ENCODE measurements at regions not wholly inside any gene's neighbourhood (a gene's known extent, or its start where the extent isn't known, plus 50 kb on each side); places are given as distances from the start of the nearest gene placed in this dataset.
"Not testable (repeated sequence)": the region's sequence is repeated elsewhere in the genome, so short reads cannot be mapped to it uniquely, and the experiment has no call there.

DNA sequence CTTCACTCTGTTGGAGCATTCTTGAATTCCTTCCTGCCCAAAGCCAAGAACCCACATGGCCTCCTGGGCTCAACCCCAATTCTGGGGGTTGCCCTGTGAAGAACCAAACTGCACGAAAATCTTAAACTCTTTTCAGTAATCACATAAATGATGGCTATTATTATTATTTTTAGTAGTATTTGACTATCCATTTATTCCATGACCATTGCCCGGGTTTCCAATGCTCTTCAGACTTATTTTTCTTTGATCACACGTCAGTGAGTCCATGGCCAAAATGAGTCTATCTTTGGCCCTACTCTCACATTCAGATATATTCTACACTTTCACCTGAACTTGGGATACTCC, 185.9 kb downstream of the AVL9 start:
- DNase-seq (ENCODE audit: low read depth): no peak

DNA sequence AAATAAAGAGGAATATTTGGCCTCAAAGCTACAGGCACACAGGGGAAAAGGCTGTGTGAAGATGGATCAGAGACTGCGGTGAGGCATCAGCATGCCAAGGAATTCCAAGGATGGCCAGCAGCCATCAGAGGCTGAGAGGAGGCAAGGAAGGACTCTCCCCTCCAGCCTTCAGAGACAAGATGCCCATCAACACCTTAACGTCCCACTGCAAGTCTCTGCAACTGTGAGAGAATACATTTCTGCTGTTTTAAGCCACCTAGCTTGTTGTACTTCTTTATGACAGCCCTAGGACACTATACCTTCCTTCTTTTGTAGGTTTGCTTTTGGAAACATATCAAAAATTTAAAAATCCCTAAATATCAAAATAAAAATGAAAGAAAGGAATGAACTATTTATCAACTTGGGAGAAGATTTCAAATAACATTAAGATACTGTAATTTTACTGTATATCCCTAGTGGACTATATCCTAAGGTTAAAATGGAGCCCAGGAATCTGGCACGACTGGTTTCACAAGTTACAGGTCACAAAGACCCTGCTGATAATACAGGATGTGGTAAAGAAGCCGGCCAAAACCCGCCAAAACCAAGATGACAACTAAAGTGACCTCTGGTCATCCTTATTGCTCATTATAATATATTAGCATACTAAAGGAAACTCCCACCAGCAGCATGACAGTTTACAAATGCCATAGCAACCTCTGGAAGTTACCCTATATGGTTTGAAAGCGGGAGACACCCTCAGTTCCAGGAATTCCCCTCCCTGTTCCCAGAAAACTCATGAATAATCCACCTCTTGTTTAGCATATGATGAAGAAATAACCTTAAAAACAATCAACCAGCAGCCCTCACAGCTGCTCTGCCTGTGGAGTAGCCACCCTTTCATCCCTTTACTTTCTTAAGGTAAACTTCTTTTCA, 185.2 kb downstream of the AVL9 start:
- no peak for DNase-seq (ENCODE audit: low read depth)

DNA sequence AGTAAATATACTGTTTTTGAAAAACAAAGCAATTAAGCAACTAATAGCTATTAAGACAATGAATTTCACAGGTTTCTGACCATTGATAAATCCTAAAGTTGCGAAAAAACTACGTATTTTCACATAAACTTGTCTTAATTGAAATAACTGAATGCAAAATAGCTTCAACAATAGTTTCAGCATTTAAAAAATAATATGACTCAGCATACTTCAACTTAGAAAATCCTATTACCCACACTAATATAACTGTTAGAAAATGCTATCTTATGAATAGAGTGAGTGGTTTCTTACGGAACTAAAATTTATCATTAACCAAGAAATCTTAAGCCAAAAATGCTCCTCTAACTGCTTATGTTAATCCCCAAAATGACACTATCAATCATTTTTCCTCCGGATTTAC, 183.9 kb downstream of the AVL9 start:
- DNase-seq (ENCODE audit: low read depth): no peak

DNA sequence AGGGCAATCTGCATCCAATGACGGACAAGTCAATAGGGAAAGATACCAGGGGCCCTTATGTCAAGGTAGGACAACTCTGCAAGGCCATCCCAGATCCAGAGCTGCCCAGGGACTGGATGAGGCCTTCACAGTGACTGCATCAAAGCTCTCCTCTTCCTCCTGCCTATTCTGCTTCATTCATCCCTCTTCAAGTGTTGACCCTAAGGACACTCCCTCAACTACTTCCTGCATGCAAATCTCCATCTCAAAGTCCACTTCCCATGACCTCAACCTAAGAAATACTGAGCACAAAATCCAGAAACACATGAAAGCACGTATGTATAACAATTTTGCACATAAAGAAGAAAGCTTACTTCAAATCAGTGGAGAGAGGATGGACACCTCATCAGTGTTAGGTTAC, 182.3 kb downstream of the AVL9 start:
- DNase-seq (ENCODE audit: low read depth): no peak

DNA sequence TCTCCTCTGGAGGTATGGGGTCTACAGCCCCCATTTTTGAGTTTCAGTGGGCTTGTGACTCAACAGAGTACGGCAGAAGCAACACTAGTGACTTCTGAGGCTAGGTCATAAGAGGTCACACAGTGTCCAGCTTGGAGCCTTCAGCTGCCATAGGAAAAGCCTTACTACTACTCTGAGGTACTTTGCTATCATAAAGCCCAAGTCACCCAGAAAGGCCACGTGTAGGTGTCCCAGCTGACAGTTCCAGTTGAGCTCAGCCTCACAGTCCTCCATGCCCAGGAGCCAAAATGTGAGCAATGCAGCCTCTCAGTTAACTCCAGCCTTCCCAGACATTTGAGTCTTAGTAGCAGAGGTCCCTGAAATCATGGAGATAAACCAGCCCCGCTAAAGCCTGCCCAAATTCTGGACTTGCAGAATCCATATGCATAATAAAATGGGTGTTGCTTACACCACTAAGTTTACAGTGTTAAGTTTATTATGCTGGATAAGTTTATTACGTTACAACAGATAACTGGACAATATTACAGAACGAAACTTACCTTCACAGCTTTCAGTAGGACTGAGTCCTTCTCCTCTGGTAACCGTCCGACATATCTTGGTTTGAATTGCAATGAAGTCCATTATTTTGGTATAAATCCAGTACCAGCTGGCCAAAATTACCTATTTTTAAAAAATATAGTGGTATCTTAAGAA, 181.1 kb downstream of the AVL9 start:
- no peak for DNase-seq (ENCODE audit: low read depth)

DNA sequence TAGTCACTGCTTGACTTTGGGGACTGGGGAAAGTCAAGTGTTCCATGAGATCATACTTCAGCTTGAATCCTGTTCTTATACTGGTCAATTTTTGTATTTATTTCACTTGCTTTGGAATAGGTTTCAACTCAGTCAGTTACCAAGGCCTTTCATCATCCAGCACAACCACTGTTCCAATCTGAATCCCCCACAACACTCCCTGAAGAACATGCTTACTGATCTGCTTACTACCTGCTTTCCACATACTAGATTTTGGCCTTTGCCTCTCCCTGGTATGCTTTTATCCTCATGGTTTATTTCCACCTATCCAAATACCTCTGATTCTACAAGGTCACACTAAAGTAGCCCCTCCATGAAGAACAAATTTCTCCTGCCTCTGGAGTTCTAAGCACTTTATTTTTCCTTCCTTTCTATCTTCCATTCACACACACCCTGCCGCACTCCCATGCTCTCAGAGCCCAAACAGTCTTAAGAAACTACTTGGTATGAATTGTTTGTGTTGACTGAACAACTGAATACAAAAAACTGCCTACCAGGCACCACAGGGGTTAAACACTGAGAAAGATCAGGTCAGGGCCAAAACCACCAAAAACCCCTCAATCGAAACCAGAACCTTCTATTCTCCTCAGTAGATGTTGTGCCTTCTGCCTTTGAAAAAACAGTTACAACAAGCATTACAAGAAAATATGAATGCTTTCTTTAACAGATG, 178.1 kb downstream of the AVL9 start:
- DNase-seq (ENCODE audit: low read depth): no peak

DNA sequence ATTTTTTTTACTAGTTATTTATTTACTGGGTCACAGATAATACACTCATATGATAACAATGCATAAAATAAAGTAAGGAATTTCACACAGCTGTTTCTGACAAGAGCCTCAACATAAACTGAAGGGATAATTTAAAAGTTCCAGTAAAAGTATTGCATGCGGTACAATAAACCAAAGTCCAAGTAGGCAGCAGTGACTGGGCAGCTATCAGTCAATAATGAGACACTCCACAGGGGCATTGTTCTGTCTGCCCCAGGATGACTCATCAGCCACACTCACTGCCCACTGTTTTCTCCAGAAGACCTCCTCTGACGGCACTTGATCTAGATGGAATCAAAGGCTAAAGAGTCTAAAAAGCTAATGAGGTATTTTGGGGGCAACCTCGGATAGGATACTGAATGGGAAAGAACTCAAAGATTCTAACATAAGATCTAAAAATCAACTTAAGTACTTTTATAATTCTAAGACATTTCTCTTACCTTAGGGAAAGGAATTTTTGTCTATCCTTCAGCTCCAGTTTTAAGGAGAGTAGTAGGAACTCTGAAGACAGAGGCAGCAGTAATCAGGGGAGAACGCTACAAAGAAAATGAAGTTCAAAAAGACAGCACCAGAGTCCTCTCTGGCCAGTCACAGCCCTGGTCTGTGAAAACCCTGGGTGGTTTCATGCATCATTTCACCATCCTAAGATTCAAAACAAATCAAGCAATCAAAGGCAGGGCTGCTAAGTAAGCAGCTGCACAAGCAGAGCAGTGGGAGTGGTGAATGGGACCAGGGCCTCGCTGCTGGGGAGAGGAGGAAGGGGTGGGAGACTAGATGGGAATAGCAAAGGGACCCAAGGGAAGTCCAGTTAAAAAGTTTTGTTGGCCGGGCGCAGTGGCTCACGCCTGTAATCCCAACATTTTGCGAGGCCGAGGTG, 175.1 kb downstream of the AVL9 start:
- DNase-seq (ENCODE audit: low read depth): no peak

DNA sequence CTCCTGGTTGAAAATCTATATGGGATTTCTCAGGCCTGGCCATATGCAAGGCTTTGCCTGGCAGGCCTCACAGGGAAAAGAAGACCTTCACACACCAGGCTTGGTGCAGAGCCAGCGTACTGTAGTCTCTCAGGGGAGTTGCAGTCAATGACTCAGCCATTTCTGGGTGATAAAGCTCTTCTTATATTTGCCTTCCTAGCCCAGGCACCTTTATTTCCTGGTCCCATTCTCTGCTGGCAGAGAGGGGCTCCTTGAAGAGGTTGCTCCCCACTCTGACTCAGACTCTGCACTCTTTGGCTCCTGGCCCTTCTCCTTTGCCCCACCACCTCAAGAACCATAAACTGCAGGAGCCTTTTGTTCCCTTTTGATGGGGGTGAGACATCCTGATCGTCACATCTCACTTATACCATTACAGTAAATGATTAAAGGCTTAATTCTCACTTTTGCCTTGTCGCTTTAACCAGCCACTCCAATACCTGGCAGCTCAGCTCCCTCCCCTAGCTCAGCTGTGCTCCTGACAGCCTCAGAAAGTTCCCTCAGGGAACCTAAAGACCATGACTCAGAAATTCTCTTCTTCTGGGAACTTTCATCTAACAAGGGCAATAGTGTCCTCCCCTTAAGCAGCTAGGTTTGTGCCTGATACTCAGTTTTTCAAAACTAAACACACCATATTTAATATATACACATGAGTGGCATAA, 174.0 kb downstream of the AVL9 start:
- not testable (repeated sequence) for DNase-seq (ENCODE audit: low read depth)

DNA sequence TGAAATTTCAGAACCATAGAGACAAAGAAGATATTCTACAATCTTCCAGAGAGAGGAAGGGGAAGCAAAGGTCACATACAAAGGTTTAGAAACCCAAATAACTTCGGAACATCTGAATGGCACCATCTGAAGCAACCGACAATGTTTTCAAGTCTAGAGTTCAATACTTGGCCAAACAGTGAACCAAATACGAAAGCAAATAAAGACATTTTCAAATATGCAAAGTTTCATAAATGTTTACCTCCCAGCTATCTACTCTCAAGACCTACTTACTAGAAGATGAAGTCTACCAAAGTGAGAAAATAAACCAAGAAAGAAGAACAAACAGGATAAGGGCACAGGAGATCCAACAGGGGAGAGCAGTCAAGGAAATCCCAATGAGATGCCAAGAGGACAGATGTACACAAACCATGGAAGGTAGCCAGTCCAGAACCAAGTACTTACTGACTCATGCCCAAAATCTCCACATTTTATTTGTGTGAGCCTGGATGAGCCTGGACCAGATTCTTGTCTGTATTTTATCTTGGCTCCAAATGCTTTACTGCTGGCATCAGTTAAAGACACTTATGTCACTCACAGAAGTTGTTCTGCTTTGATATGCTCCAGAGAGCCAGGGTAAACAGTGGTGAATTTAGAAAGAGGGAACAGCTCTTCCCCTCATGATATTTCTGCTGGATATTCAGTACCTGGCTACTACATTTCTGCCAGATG, 173.3 kb downstream of the AVL9 start:
- DNase-seq (ENCODE audit: low read depth): not testable (repeated sequence)

DNA sequence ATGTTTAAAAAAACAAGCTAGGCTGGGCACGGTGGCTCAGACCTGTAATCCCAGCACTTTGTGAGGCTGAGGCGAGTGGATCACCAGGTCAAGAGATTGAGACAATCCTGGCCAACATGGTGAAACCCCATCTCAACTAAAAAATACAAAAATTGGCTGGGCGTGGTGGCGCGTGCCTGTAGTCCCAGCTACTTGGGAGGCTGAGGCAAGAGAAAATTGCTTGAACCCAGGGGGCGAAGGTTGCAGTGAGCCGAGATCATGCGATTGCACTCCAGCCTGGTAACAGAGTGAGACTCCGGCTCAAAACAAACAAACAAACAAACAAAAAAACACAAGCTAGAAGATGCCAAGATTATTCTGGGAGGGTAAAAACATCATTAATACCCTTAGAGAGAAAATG, 172.3 kb downstream of the AVL9 start:
- DNase-seq (ENCODE audit: low read depth): not testable (repeated sequence)

DNA sequence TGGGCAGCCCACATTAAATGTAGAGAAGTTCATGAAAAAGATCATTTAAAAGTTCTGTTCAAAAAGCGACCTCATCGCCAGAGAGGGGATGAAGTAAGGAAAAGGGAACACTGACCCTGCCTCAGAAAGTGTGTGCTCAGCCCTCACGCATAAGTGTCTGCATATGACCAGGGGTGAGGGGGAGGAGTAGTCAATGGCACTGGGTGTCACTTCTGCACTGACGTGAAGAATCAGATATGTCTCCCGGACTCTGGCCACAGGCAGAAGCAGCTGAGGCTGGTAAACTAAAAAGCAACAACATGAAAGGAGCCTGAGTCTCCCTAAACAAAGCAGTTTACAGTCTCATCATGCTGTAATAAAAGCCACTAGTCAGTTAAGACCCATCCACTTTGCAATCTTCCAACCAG, 168.5 kb downstream of the AVL9 start:
- DNase-seq (ENCODE audit: low read depth): not testable (repeated sequence)

DNA sequence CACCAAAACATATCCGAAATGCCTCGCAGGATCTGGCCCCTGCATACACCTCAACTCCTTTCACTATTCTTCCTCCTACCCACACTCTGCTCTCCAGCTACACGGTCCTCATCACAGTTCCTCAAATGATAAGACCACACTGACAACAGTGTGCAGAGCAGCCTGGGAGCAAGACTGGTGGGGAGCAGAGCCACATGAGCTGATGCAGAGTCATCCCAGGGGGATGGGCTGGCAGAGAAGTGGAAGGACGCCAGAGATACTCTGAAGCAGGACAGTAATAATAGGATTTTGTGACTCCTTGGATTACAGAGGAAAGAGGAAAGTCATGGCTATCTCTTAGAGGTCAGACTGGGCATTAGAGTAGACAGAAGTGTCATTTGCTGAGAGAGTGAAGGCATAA, 167.2 kb downstream of the AVL9 start:
- DNase-seq (ENCODE audit: low read depth): not testable (repeated sequence)

DNA sequence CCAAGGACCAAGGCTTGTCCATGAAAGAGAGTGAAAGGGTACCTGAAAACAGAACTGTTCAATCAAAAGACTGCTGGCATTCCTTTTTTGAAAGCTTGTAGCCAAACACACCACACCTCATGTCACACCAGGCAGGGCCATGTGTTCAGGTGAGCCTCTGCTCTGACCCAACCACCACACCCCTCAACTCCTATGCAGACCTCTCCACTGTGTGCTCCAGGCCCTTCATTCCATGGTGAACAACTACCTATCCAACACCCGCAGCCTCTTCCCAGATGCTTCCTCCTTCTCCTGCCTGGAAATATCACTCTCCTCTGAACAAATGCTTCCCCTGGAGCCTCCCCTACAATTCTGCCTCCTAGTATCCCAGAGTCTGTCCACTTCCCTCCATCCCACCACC, 166.6 kb downstream of the AVL9 start:
- DNase-seq (ENCODE audit: low read depth): no peak

DNA sequence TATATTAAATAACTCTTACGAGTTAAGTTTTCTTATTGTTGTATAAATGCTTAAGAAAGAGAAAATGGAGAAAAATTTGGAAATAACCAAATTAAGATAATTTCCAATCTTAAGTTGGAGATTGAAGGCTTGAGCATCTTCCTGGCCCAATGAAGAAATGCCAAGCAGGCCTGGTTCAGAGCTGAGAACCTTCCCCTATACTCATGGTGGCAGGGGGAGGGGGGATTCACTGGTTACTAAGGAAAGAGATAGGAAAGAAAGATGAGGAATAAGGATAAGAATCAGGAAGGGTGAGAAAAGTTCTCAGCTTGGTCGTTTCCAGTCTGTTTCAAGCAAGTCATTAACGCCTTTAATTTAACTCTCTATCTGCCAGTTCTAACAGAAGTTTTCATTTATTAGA, 166.2 kb downstream of the AVL9 start:
- DNase-seq (ENCODE audit: low read depth): no peak

DNA sequence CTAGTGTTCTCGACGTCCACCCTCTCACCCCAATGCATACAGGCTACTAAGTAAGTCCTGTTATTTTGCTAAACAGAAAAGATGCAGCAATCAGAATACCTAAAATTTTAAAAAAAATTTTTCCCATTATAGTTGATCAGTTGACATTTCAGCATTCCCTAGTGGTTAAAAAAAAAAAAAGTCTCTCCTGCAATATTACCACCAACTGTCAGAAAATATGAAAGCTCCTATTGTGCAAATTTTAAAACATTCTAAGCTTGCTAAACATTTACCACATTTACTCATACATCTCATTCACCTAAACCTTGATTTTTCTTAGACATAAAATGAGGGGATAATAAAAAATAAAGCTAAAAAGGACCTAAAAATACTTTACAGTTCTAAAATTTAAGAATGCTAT, 165.6 kb downstream of the AVL9 start:
- no peak for DNase-seq (ENCODE audit: low read depth)

DNA sequence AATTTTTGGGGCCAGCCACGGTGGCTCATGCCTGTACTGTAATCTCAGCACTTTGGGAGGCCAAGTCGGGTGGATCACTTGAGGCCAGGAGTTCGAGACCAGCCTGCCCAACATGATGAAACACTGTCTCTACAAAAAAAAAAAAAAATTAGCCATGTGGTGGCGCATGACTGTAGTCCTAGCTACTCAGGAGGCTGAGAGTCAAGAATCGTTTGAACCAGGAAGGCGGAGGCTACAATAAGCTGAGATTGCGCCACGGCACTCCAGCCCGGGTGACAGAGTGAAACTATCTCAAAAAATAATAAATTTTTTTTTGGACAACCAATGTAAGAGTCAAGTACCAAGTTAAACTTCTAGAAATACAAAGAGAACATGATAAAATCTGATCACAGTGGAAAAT, 164.6 kb downstream of the AVL9 start:
- no peak for DNase-seq (ENCODE audit: low read depth)

DNA sequence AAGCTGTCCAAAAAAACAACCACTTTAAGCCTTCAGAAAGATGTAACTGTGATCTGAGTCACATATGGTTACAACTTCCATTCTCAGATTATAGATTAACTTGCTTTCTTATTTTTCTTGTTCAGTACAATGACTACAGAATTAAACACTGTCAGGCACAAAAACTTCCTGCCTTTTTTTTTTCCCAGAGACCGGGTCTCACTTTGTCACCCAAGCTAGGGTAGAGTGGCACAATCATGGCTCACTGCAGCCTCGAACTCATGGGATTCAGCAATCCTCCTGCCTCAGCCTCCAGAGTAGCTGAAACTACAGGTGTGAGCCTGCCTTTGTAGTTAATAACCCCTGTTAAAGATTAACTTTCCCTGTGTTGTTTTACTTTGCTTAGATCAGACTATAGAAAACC, 163.2 kb downstream of the AVL9 start:
- no peak for DNase-seq (ENCODE audit: low read depth)

DNA sequence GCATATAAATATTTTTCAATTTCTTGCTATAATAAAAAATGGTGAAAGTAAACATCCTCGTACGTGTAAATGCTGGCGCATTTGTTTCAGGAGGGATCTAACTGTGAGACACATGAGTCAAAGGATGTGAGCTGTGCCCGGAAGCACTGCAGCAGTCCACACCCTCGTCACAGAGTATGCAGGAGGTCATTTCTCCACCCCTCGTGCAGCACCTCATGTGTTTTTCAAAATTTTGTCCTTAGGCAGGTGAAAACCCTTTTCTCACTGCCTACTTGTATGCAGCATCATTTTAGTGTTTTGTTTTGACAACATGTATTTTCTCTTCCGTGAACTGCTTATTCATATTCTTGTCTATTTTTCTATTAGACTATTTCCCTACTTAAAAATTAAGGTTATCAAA, 162.7 kb downstream of the AVL9 start:
- no peak for DNase-seq (ENCODE audit: low read depth)

DNA sequence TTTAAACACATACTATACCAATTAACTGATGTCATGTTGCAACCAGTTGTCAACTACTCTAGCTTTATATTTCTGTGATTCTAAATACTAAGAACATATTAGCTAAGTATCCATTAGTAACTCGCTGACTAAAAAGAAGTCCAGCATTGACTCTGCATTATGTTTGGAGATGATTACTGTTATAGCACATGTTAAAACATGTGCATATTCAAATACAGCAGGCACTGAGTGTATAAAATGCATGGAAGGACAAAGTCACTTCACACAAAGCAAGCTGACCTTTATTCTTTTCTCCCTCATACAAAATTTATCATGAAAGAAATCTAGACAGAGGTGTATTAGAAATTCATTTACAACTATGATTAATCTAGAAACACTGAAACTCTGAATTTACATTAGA, 159.3 kb downstream of the AVL9 start:
- DNase-seq (ENCODE audit: low read depth): not testable (repeated sequence)

DNA sequence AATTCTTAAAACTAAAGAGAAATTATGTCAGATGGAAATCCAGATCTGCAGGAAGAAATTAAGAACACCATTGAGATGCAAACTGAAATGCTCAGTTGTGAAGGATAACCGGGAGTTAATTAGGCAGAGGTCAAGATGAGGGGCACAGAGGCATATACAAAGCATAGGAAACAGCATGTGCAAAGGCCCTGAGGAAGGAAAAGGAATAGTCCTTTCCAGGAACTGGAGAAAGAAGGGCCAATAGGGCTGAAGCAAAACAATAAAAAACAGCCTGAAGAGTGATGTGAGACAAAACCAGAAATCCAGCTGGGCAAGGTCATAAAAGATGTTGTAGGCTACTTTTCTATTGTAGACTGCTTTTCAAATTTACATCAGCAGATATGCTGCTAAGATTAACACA, 155.1 kb downstream of the AVL9 start:
- not testable (repeated sequence) for DNase-seq (ENCODE audit: low read depth)

Measured in T follicular helper cell (primary cell).